PFSK-1 (cell line): ENCODE measurements at regions not wholly inside any gene's neighbourhood (a gene's known extent, or its start where the extent isn't known, plus 50 kb on each side); places are given as distances from the start of the nearest gene placed in this dataset.

ENCODE experiments used
- FOXP2 ChIP-seq: optimal IDR thresholded peaks from 2 replicates; pipeline ENCODE3; 2011; ENCODE audit warnings: borderline replicate concordance, control low read depth, inconsistent platforms; ENCODE audit not compliant: insufficient read depth; ENCODE audit errors: extremely low read length, extremely low read depth
- POLR2AphosphoS5 ChIP-seq: IDR thresholded peaks from 2 replicates; pipeline ENCODE4 v1.6.1; 2012; ENCODE audit warnings: low read depth, mild to moderate bottlenecking, control low read depth, low read length, moderate library complexity
- SIN3A ChIP-seq: IDR thresholded peaks from 2 replicates; pipeline ENCODE4 v1.6.1; 2012; ENCODE audit warnings: mild to moderate bottlenecking, low read length, moderate library complexity, borderline replicate concordance; ENCODE audit not compliant: insufficient read depth
- TAF1 ChIP-seq: IDR thresholded peaks from 2 replicates; pipeline ENCODE4 v1.6.1; 2012; ENCODE audit warnings: low read length, control low read depth, borderline replicate concordance; ENCODE audit not compliant: insufficient read depth
- TF ChIP-seq, protein P1 (sequence below), 2 experiments: IDR thresholded peaks; 2 replicates each; pipeline versions ENCODE4 v1.6.1 to v1.8.0; 2011 to 2012; ENCODE audit warnings: low read depth in 2 of 2, low read length in 2 of 2, control low read depth in 1 of 2, inconsistent platforms in 1 of 2, mild to moderate bottlenecking in 1 of 2, moderate library complexity in 1 of 2; ENCODE audit not compliant: insufficient read depth in 1 of 2

DNA sequence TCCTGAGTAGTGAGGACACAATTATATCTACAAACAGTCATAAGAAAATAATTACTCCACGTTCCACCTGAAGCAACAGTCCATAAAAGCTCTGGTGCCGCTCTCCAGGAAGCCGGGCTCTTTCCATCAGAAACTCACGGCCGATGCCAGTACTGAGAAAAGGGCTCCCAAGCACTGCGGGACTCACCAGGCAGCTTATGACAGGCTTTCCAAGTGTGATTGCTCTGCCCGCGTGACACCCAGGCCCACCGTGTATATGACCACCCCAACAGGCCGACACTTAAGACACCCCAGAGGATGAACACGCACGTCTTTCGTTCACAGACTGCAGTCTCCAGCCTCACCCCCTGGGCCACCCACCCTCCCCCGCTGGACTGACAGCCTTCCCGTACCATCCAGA, 199.0 kb downstream of the UQCRFS1 start:
- TF ChIP-seq FOXP2 (no peak), SIN3A (no peak), TAF1 (no peak), POLR2AphosphoS5 (no peak)
- TF ChIP-seq, protein P1, sequence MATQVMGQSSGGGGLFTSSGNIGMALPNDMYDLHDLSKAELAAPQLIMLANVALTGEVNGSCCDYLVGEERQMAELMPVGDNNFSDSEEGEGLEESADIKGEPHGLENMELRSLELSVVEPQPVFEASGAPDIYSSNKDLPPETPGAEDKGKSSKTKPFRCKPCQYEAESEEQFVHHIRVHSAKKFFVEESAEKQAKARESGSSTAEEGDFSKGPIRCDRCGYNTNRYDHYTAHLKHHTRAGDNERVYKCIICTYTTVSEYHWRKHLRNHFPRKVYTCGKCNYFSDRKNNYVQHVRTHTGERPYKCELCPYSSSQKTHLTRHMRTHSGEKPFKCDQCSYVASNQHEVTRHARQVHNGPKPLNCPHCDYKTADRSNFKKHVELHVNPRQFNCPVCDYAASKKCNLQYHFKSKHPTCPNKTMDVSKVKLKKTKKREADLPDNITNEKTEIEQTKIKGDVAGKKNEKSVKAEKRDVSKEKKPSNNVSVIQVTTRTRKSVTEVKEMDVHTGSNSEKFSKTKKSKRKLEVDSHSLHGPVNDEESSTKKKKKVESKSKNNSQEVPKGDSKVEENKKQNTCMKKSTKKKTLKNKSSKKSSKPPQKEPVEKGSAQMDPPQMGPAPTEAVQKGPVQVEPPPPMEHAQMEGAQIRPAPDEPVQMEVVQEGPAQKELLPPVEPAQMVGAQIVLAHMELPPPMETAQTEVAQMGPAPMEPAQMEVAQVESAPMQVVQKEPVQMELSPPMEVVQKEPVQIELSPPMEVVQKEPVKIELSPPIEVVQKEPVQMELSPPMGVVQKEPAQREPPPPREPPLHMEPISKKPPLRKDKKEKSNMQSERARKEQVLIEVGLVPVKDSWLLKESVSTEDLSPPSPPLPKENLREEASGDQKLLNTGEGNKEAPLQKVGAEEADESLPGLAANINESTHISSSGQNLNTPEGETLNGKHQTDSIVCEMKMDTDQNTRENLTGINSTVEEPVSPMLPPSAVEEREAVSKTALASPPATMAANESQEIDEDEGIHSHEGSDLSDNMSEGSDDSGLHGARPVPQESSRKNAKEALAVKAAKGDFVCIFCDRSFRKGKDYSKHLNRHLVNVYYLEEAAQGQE (IDR thresholded peaks at IDR 0.05; ENCODE audit: insufficient read depth in 1 of 2, low read depth in 2 of 2, low read length in 2 of 2): no peak
